Dermis microvascular lymphatic vessel endothelial cell (primary cell): ENCODE measurements at regions not wholly inside any gene's neighbourhood (a gene's known extent, or its start where the extent isn't known, plus 50 kb on each side); places are given as distances from the start of the nearest gene placed in this dataset.
"Not testable (repeated sequence)": the region's sequence is repeated elsewhere in the genome, so short reads cannot be mapped to it uniquely, and the experiment has no call there.

Source experiments
- DNase-seq, 2 donors: peaks; one replicate each; pipeline versions ENCODE4 v3.0.0 to v3.0.0-alpha.2; 2010; ENCODE audit warnings: low read depth in 2 of 2

GRCh38 chr2:180607514-180608049 is 372.8 kb upstream of the UBE2E3 start:
- no peak for DNase-seq

- DNase-seq = peak in 1 of 2 donors; percentile 10
These were observed 376.3 kb upstream of the UBE2E3 start for GRCh38 chr2:180604077-180604476.

GRCh38 chr2:180601016-180601415 is 379.4 kb upstream of the UBE2E3 start:
- no peak for DNase-seq

- DNase-seq = no peak
These were observed 380.6 kb upstream of the UBE2E3 start for GRCh38 chr2:180599804-180600203.

- DNase-seq = no peak
These were observed 383.2 kb upstream of the UBE2E3 start for GRCh38 chr2:180597179-180597578.

- DNase-seq = no peak
These were observed 384.0 kb upstream of the UBE2E3 start for GRCh38 chr2:180596453-180596852.

- no peak for DNase-seq
These were observed 388.5 kb upstream of the UBE2E3 start for GRCh38 chr2:180591947-180592346.

GRCh38 chr2:180591093-180591781 is 389.2 kb upstream of the UBE2E3 start:
- DNase-seq = not testable (repeated sequence)

GRCh38 chr2:180583441-180584140 is 396.8 kb upstream of the UBE2E3 start:
- DNase-seq = no peak

GRCh38 chr2:180579388-180579787 is 401.0 kb upstream of the UBE2E3 start:
- no peak for DNase-seq

GRCh38 chr2:180578441-180578840 is 402.0 kb upstream of the UBE2E3 start:
- DNase-seq = no peak

GRCh38 chr2:180577567-180577966 is 402.8 kb upstream of the UBE2E3 start:
- no peak for DNase-seq

- no peak for DNase-seq
These were observed 406.5 kb upstream of the UBE2E3 start for GRCh38 chr2:180573951-180574350.

- no peak for DNase-seq
These were observed 408.1 kb upstream of the UBE2E3 start for GRCh38 chr2:180572346-180572745.

GRCh38 chr2:180571559-180571958 is 408.8 kb upstream of the UBE2E3 start:
- no peak for DNase-seq

- DNase-seq = no peak
These were observed 409.5 kb upstream of the UBE2E3 start for GRCh38 chr2:180570864-180571263.

- no peak for DNase-seq
These were observed 416.4 kb upstream of the UBE2E3 start for GRCh38 chr2:180564051-180564450.

- DNase-seq = no peak
These were observed 418.0 kb upstream of the UBE2E3 start for GRCh38 chr2:180562378-180562777.

GRCh38 chr2:180559771-180560170 is 420.6 kb upstream of the UBE2E3 start:
- DNase-seq = peak in 1 of 2 donors; percentile 36

- DNase-seq = no peak
These were observed 421.4 kb upstream of the UBE2E3 start for GRCh38 chr2:180559038-180559437.

GRCh38 chr2:180555391-180555965 is 424.9 kb upstream of the UBE2E3 start:
- DNase-seq = no peak

- no peak for DNase-seq
These were observed 426.1 kb upstream of the UBE2E3 start for GRCh38 chr2:180554330-180554729.
